H9 (cell line): ENCODE measurements at regions not wholly inside any gene's neighbourhood (a gene's known extent, or its start where the extent isn't known, plus 50 kb on each side); places are given as distances from the start of the nearest gene placed in this dataset.

ENCODE experiments used
- DNase-seq: peaks from one replicate; pipeline ENCODE4 v3.0.0-alpha.2; 2017
- H2AFZ ChIP-seq: one replicate; pipeline ENCODE4 v1.6.1; 2013; ENCODE audit warnings: mild to moderate bottlenecking, low read length, control low read depth, moderate library complexity
- H2AK5ac ChIP-seq: 2 replicates; pipeline ENCODE4 v1.6.1; 2013; ENCODE audit warnings: low read length, control low read depth, mixed read lengths; ENCODE audit not compliant: insufficient read length
- H2BK120ac ChIP-seq: one replicate; pipeline ENCODE4 v1.6.1; 2013; ENCODE audit warnings: low read depth, mild to moderate bottlenecking, low read length, control low read depth, inconsistent platforms; ENCODE audit not compliant: poor library complexity, severe bottlenecking
- H2BK12ac ChIP-seq: 2 replicates; pipeline ENCODE4 v1.6.1; 2013; ENCODE audit warnings: low read length, control low read depth, mixed read lengths, low read depth; ENCODE audit not compliant: insufficient read length
- H2BK15ac ChIP-seq: 2 replicates; pipeline ENCODE4 v1.6.1; 2013; ENCODE audit warnings: low read depth, low read length, control low read depth
- H2BK20ac ChIP-seq: one replicate; pipeline ENCODE4 v1.6.1; 2013; ENCODE audit warnings: low read depth, mild to moderate bottlenecking, low read length, control low read depth, inconsistent platforms; ENCODE audit not compliant: poor library complexity, severe bottlenecking
- H2BK5ac ChIP-seq: 2 replicates; pipeline ENCODE4 v1.6.1; 2013; ENCODE audit warnings: low read length, control low read depth, mixed read lengths; ENCODE audit not compliant: insufficient read length
- H3K14ac ChIP-seq: 2 replicates; pipeline ENCODE4 v1.6.1; 2013; ENCODE audit warnings: low read length, control low read depth; ENCODE audit not compliant: insufficient read depth
- H3K18ac ChIP-seq: 2 replicates; pipeline ENCODE4 v1.6.1; 2013; ENCODE audit warnings: low read depth, mild to moderate bottlenecking, mixed read lengths, low read length, control low read depth; ENCODE audit not compliant: insufficient read length
- H3K23ac ChIP-seq: 2 replicates; pipeline ENCODE4 v1.6.1; 2013; ENCODE audit warnings: low read length, control low read depth, mixed read lengths, low read depth; ENCODE audit not compliant: insufficient read length
- H3K23me2 ChIP-seq: 2 replicates; pipeline ENCODE4 v1.6.1; 2013; ENCODE audit warnings: low read depth, mild to moderate bottlenecking, mixed read lengths, low read length, control low read depth; ENCODE audit not compliant: insufficient read length, poor library complexity, severe bottlenecking
- H3K27ac ChIP-seq: 2 replicates; pipeline ENCODE4 v1.5.1; 2013; ENCODE audit warnings: low read length, control low read depth, mixed read lengths, low read depth; ENCODE audit not compliant: insufficient read length
- H3K27me3 ChIP-seq: 2 replicates; pipeline ENCODE4 v1.6.1; 2013; ENCODE audit warnings: low read length, control low read depth, inconsistent platforms; ENCODE audit not compliant: insufficient read depth
- H3K4ac ChIP-seq: 2 replicates; pipeline ENCODE4 v1.6.1; 2013; ENCODE audit warnings: low read depth, mild to moderate bottlenecking, control low read depth, inconsistent platforms, low read length, moderate library complexity
- H3K4me1 ChIP-seq: 2 replicates; pipeline ENCODE4 v1.6.1; 2013; ENCODE audit warnings: low read length, control low read depth, inconsistent platforms; ENCODE audit not compliant: insufficient read depth
- H3K4me2 ChIP-seq: 2 replicates; pipeline ENCODE4 v1.6.1; 2013; ENCODE audit warnings: low read length, control low read depth, mixed read lengths; ENCODE audit not compliant: insufficient read length, insufficient read depth
- H3K56ac ChIP-seq: 2 replicates; pipeline ENCODE4 v1.6.1; 2013; ENCODE audit warnings: low read depth, mild to moderate bottlenecking, mixed read lengths, low read length, control low read depth; ENCODE audit not compliant: insufficient read length
- H3K79me1 ChIP-seq: 2 replicates; pipeline ENCODE4 v1.6.1; 2013; ENCODE audit warnings: low read depth, mild to moderate bottlenecking, moderate library complexity, low read length, control low read depth, inconsistent platforms; ENCODE audit not compliant: insufficient read depth, poor library complexity, severe bottlenecking
- H3K79me2 ChIP-seq: 2 replicates; pipeline ENCODE4 v1.6.1; 2013; ENCODE audit warnings: low read length, control low read depth, inconsistent platforms; ENCODE audit not compliant: insufficient read depth
- H3K9ac ChIP-seq: 2 replicates; pipeline ENCODE4 v1.6.1; 2013; ENCODE audit warnings: low read length, control low read depth, mixed read lengths; ENCODE audit not compliant: insufficient read length; ENCODE audit errors: extremely low read depth
- H3K9me3 ChIP-seq: one replicate; pipeline ENCODE4 v1.6.1; 2013; ENCODE audit warnings: low read depth, low read length, inconsistent platforms; ENCODE audit not compliant: control insufficient read depth
- H3T11ph ChIP-seq: one replicate; pipeline ENCODE4 v1.6.1; 2013; ENCODE audit warnings: mild to moderate bottlenecking, low read length, control low read depth, inconsistent platforms
- H4K20me1 ChIP-seq: one replicate; pipeline ENCODE4 v1.6.1; 2013; ENCODE audit not compliant: control insufficient read depth, insufficient read length, insufficient read depth
- H4K5ac ChIP-seq: 2 replicates; pipeline ENCODE4 v1.6.1; 2013; ENCODE audit warnings: low read depth, mild to moderate bottlenecking, mixed read lengths, low read length, control low read depth; ENCODE audit not compliant: insufficient read length
- H4K8ac ChIP-seq: replicated peaks from 2 replicates; pipeline ENCODE4 v1.6.1; 2013; ENCODE audit warnings: low read length, control low read depth, mixed read lengths, low read depth; ENCODE audit not compliant: insufficient read length
- H4K91ac ChIP-seq: 2 replicates; pipeline ENCODE4 v1.6.1; 2013; ENCODE audit warnings: low read depth, mild to moderate bottlenecking, moderate library complexity, mixed read lengths, low read length, control low read depth; ENCODE audit not compliant: insufficient read length
- H3K27ac Mint-ChIP-seq, 3 experiments: 2 replicates in 2 of 3; 3 replicates in 1 of 3; pipeline ENCODE4 v1.8.0; 2020 to 2021; ENCODE audit warnings: mixed read lengths in 3 of 3, mild to moderate bottlenecking in 1 of 3, moderate library complexity in 1 of 3
- H3K27me3 Mint-ChIP-seq: 2 replicates; pipeline ENCODE4 v1.8.0; 2021; ENCODE audit warnings: low read depth, mild to moderate bottlenecking, moderate library complexity, mixed read lengths
- H3K36me3 Mint-ChIP-seq, 3 experiments: 2 replicates in 2 of 3; 3 replicates in 1 of 3; pipeline ENCODE4 v1.8.0; 2020 to 2021; ENCODE audit warnings: low read depth in 3 of 3, mixed read lengths in 3 of 3; ENCODE audit not compliant: insufficient read depth in 1 of 3
- H3K4me1 Mint-ChIP-seq, 2 experiments: 2 replicates each; pipeline ENCODE4 v1.8.0; 2020; ENCODE audit warnings: mixed read lengths in 2 of 2
- H3K4me3 Mint-ChIP-seq, 2 experiments: 2 replicates in 1 of 2; 3 replicates in 1 of 2; pipeline ENCODE4 v1.8.0; 2020 to 2021; ENCODE audit warnings: mild to moderate bottlenecking in 2 of 2, mixed read lengths in 2 of 2, moderate library complexity in 1 of 2
- H3K9me3 Mint-ChIP-seq, 2 experiments: 2 replicates in 1 of 2; 3 replicates in 1 of 2; pipeline ENCODE4 v1.8.0; 2020; ENCODE audit warnings: mild to moderate bottlenecking in 2 of 2, mixed read lengths in 2 of 2, moderate library complexity in 1 of 2
- WGBS: extraction: QIAGEN DNeasy Blood & Tissue Kit; methylation state at CpG from one replicate; pipeline ENCODE4 v1.1.7; 2013; ENCODE audit warnings: missing lambda C conversion rate, low lambda C conversion rate, mixed read lengths; ENCODE audit not compliant: insufficient read length; ENCODE audit errors: extremely low coverage; 5-methylcytosine and 5-hydroxymethylcytosine counted together
- TF ChIP-seq, protein P1 (sequence below): fragments of 200-600 bp; sonication (generic); conservative IDR thresholded peaks from 3 replicates; pipeline ENCODE4 v1.8.0; 2021; ENCODE audit warnings: antibody characterized with exemption, mild to moderate bottlenecking

DNA sequence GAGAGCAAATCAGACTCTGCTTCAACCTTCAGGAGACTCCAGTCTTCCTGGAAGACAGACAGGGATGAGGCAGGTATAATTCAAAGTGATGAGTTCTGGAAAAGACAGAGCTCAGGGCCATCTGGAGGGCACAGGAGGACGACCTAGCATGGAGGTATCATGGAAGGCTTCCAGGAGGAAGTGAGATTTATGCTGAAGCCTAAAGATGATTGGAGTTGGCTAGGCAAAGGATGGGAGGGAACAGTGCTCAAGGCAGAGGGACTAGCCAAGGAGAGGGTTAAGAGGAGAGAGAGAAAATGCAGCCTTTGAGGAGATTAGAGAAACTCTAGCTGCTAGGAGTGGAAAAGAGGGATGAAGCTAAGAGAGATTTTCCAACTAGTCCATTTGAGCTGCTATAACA lies 438.5 kb downstream of the MED13L start:
- Histone ChIP-seq H3K79me1 (no peaks in the 10 kb centered on the region), H3K4ac (no peak overlapping the region), H2BK120ac (no peak overlapping the region), H4K5ac (no peak overlapping the region), H2BK12ac (no peak overlapping the region), H2BK15ac (no peak overlapping the region), H3K14ac (no peak overlapping the region), H2BK20ac (no peak overlapping the region), H3K27me3 (no peaks in the 10 kb centered on the region), H4K8ac (no peak overlapping the region), H3K23ac (no peak overlapping the region), H3K4me1 (no peaks in the 10 kb centered on the region), H3K79me2 (no peaks in the 10 kb centered on the region), H2AFZ (no peak overlapping the region), H3K27ac (no peak overlapping the region), H3K56ac (no peak overlapping the region), H3K4me2 (no peak overlapping the region), H3K9me3 (no peaks in the 10 kb centered on the region), H4K20me1 (no peaks in the 10 kb centered on the region), H3K9ac (no peak overlapping the region), H3K23me2 (no peaks in the 10 kb centered on the region), H3T11ph (no peak overlapping the region), H2BK5ac (no peak overlapping the region), H4K91ac (no peak overlapping the region), H2AK5ac (no peak overlapping the region), H3K18ac (no peak overlapping the region)
- Mint-ChIP-seq H3K27ac (peak overlapping the region in 1 of 3 experiments; percentile 1; a peak in 1 of 7 replicates), H3K9me3 (no peaks in the 10 kb centered on the region), H3K36me3 (no peaks in the 10 kb centered on the region; a peak in 1 of 7 replicates), H3K4me3 (no peak overlapping the region), H3K27me3 (peaks cover 3% of the 10 kb centered on the region), H3K4me1 (no peaks in the 10 kb centered on the region)
- TF ChIP-seq, protein P1, sequence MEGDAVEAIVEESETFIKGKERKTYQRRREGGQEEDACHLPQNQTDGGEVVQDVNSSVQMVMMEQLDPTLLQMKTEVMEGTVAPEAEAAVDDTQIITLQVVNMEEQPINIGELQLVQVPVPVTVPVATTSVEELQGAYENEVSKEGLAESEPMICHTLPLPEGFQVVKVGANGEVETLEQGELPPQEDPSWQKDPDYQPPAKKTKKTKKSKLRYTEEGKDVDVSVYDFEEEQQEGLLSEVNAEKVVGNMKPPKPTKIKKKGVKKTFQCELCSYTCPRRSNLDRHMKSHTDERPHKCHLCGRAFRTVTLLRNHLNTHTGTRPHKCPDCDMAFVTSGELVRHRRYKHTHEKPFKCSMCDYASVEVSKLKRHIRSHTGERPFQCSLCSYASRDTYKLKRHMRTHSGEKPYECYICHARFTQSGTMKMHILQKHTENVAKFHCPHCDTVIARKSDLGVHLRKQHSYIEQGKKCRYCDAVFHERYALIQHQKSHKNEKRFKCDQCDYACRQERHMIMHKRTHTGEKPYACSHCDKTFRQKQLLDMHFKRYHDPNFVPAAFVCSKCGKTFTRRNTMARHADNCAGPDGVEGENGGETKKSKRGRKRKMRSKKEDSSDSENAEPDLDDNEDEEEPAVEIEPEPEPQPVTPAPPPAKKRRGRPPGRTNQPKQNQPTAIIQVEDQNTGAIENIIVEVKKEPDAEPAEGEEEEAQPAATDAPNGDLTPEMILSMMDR: no peak
- DNase-seq: no peak
- WGBS: no CpG with 5 or more reads among the region's 1 CpG
